MM.1S (cell line): ENCODE measurements at regions not wholly inside any gene's neighbourhood (a gene's known extent, or its start where the extent isn't known, plus 50 kb on each side); places are given as distances from the start of the nearest gene placed in this dataset.

Experiments used
- DNase-seq: peaks from one replicate; pipeline ENCODE4 v3.0.0-alpha.2; 2015
- H2AFZ ChIP-seq: fragments of 300-600 bp; sonication (generic); 2 replicates; pipeline ENCODE4 v1.6.0; 2016; ENCODE audit warnings: antibody characterized with exemption, low read length
- H3F3A ChIP-seq: fragments of 300-600 bp; sonication (generic); 2 replicates; pipeline ENCODE4 v1.6.1; 2016; ENCODE audit warnings: mild to moderate bottlenecking, antibody characterized with exemption, low read length, moderate library complexity, mixed read lengths; ENCODE audit not compliant: insufficient read depth
- H3K27ac ChIP-seq: fragments of 300-600 bp; sonication (generic); 2 replicates; pipeline ENCODE4 v1.5.1; 2016; ENCODE audit warnings: mild to moderate bottlenecking, low read length
- H3K27me3 ChIP-seq: fragments of 300-600 bp; sonication (generic); replicated peaks from 2 replicates; pipeline ENCODE4 v1.6.0; 2016; ENCODE audit warnings: low read length; ENCODE audit not compliant: insufficient read depth
- H3K36me3 ChIP-seq: fragments of 300-600 bp; sonication (generic); replicated peaks from 2 replicates; pipeline ENCODE4 v1.6.1; 2016; ENCODE audit warnings: mild to moderate bottlenecking, low read length, mixed read lengths; ENCODE audit not compliant: insufficient read depth
- H3K4me1 ChIP-seq: fragments of 300-600 bp; sonication (generic); 2 replicates; pipeline ENCODE4 v1.6.1; 2016; ENCODE audit warnings: low read length, mixed read lengths
- H3K4me2 ChIP-seq: fragments of 300-600 bp; sonication (generic); 2 replicates; pipeline ENCODE4 v1.6.0; 2016; ENCODE audit warnings: low read depth, low read length
- H3K4me3 ChIP-seq: fragments of 300-600 bp; sonication (generic); 2 replicates; pipeline ENCODE4 v1.5.1; 2016; ENCODE audit warnings: low read length, mixed read lengths
- H3K79me2 ChIP-seq: fragments of 300-600 bp; sonication (generic); 2 replicates; pipeline ENCODE4 v1.6.1; 2016; ENCODE audit warnings: mixed run types, low read length, mixed read lengths
- H3K9ac ChIP-seq: fragments of 300-600 bp; sonication (generic); 2 replicates; pipeline ENCODE4 v1.6.1; 2016; ENCODE audit warnings: low read length, mixed read lengths
- H3K9me2 ChIP-seq: fragments of 300-600 bp; sonication (generic); replicated peaks from 2 replicates; pipeline ENCODE4 v1.6.1; 2016; ENCODE audit warnings: mild to moderate bottlenecking, low read length, mixed read lengths; ENCODE audit not compliant: insufficient read depth
- H3K9me3 ChIP-seq: fragments of 300-600 bp; sonication (generic); replicated peaks from 2 replicates; pipeline ENCODE4 v1.6.1; 2016; ENCODE audit warnings: mild to moderate bottlenecking, low read length, mixed read lengths; ENCODE audit not compliant: insufficient read depth
- H4K20me1 ChIP-seq: fragments of 300-600 bp; sonication (generic); 2 replicates; pipeline ENCODE4 v1.6.1; 2016; ENCODE audit warnings: mild to moderate bottlenecking, low read length, moderate library complexity, mixed read lengths; ENCODE audit not compliant: insufficient read depth
- CTCF ChIP-seq: fragments of 300-600 bp; sonication (generic); IDR thresholded peaks from 2 replicates; pipeline ENCODE4 v1.5.1; 2016; ENCODE audit warnings: antibody characterized with exemption, low read length, mixed read lengths
- EZH2 ChIP-seq: fragments of 300-600 bp; sonication (generic); optimal IDR thresholded peaks from 2 replicates; pipeline ENCODE3; 2017; ENCODE audit warnings: low read depth, mild to moderate bottlenecking, antibody characterized with exemption, low read length, mixed read lengths
- EZH2phosphoT487 ChIP-seq: fragments of 300-600 bp; sonication (generic); IDR thresholded peaks from 2 replicates; pipeline ENCODE4 v1.6.1; 2018; ENCODE audit warnings: antibody characterized with exemption, low read length

GRCh38 chr10:58023341-58024073, 244.2 kb downstream of the IPMK start:
- no peaks in the 10 kb centered on the region for H3K4me1 ChIP-seq
- H3K4me2 ChIP-seq: no peak overlapping the region
- no peak for TF ChIP-seq CTCF
- no peak overlapping the region for H3K9ac ChIP-seq
- no peaks in the 10 kb centered on the region for H3F3A ChIP-seq
- no peak for DNase-seq
- no peak overlapping the region for H3K4me3 ChIP-seq
- H3K27me3 ChIP-seq: no peaks in the 10 kb centered on the region
- no peaks in the 10 kb centered on the region for H3K9me3 ChIP-seq
- H4K20me1 ChIP-seq: no peaks in the 10 kb centered on the region
- H3K36me3 ChIP-seq: no peaks in the 10 kb centered on the region
- H2AFZ ChIP-seq: no peak overlapping the region
- no peak overlapping the region for H3K27ac ChIP-seq
- H3K79me2 ChIP-seq: no peaks in the 10 kb centered on the region
- H3K9me2 ChIP-seq: no peaks in the 10 kb centered on the region

DNA sequence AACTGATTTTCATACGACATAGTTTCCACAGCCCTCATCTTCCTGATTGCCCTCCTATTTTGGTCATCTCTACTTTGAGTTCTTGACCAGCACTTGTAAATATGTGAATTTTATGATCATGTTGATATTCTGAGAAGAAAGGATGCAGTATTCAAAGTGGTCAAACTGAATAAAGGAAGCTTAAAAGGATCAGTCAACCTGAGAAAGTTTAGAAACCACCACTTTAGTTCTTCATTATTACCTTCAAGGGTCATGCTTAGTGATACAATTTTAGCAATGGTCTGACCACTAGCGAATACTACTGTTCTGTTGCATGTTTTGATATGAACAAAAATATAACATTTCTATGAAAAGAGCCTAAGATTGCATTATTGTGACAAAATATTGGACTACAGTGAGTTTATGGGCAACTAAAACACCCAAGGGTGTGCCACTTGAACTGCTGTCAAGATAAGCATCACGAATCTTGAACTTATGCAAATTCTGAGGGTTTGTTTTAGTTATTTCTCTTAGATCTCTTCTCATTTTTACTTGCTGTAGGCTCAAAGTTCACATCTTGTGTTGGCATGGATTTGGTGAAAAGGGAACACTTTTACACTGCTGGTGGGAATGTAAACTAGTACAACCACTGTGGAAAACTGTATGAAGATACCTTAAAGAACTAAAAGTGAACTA, 247.7 kb downstream of the IPMK start:
- Histone ChIP-seq H3K4me1 (no peaks in the 10 kb centered on the region), H3K27me3 (no peaks in the 10 kb centered on the region), H3K9me2 (no peaks in the 10 kb centered on the region), H3K79me2 (no peaks in the 10 kb centered on the region), H2AFZ (no peak overlapping the region), H3K4me3 (no peak overlapping the region), H3F3A (no peaks in the 10 kb centered on the region), H3K36me3 (no peaks in the 10 kb centered on the region), H3K9ac (no peak overlapping the region), H4K20me1 (no peaks in the 10 kb centered on the region), H3K4me2 (no peak overlapping the region), H3K9me3 (no peaks in the 10 kb centered on the region), H3K27ac (no peak overlapping the region)
- TF ChIP-seq EZH2phosphoT487 (no peak), CTCF (no peak), EZH2 (no peak)
- no peak for DNase-seq

DNA sequence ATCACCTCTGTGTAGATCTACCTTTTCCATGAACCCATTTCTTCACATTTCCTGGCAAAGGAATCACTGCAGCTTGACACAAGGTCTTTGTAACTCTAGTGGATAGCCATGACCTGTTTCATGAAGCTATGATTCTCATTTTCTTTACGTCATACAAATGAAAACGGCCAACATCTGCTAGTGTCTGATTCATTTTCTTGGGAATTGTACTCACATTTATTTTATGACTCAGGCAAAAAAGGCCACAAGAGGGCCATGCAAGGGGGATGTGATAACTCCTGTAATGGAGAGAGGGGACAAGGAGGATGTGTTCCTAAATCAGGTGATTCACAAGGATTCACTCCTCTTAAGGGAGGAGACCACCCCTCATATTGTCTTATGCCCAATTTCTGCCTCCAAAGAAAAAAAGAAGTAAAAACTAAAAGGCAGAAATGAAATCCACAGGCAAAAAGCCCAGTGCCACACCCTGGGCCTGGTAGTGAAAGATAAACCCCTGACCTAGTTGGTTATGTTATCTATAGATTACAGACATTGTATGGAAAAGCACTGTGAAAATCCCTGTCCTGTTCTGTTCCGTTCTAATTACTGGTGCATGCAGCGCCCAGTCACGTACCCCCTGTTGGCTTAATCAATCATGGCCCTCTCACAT, 249.9 kb downstream of the IPMK start:
- no peak overlapping the region for H3K27ac ChIP-seq
- no peak for TF ChIP-seq EZH2phosphoT487
- TF ChIP-seq CTCF: no peak
- TF ChIP-seq EZH2: no peak
- no peak for DNase-seq
- H3K4me3 ChIP-seq: no peak overlapping the region
- H3K36me3 ChIP-seq: no peaks in the 10 kb centered on the region
- H3K79me2 ChIP-seq: no peaks in the 10 kb centered on the region
- H3K9me3 ChIP-seq: no peaks in the 10 kb centered on the region
- no peak overlapping the region for H2AFZ ChIP-seq
- H3K27me3 ChIP-seq: no peaks in the 10 kb centered on the region
- no peaks in the 10 kb centered on the region for H4K20me1 ChIP-seq
- H3F3A ChIP-seq: no peaks in the 10 kb centered on the region
- no peaks in the 10 kb centered on the region for H3K4me1 ChIP-seq
- no peak overlapping the region for H3K9ac ChIP-seq
- no peaks in the 10 kb centered on the region for H3K9me2 ChIP-seq
- no peak overlapping the region for H3K4me2 ChIP-seq
